ENCODE measurements at regions not wholly inside any gene's neighbourhood (a gene's known extent, or its start where the extent isn't known, plus 50 kb on each side); places are given as distances from the start of the nearest gene placed in this dataset.

- no peak for TF ChIP-seq CTCF (IDR thresholded peaks at IDR 0.05; ENCODE audit: borderline replicate concordance, extremely low read depth, low read length, poor library complexity, severe bottlenecking)
- TF ChIP-seq EZH2 (IDR thresholded peaks at IDR 0.05; ENCODE audit: borderline replicate concordance, low read depth, low read length, severe bottlenecking) = no peak
Measured at GRCh38 chr20:12217382-12217781, 299.7 kb downstream of the BTBD3 start.
